ENCODE measurements at regions not wholly inside any gene's neighbourhood (a gene's known extent, or its start where the extent isn't known, plus 50 kb on each side); places are given as distances from the start of the nearest gene placed in this dataset.

DNA sequence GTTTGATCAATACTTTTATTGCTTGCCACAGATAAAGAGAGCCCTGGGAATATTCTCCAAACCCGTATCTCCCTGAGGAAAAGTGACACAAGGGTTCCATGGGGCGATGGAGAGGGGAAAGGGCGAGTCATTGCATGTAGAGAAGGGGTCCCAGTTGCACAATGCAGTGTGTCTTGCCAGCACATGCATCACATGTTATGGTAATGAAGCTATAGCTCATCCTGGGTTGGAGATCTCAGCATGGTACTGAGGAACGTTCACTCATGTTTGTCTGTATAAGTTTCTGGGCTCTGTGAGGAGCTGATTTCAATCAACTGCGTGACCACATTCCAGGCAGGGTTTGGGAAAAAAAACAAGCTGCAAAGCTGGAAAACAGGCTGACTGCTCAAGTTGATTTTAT, 220.7 kb upstream of the MC4R start:
- no peaks in the 10 kb centered on the region for H4K20me1 ChIP-seq (ENCODE audit: insufficient read depth, low read length)
- no peaks in the 10 kb centered on the region for H3K79me2 ChIP-seq (ENCODE audit: insufficient read depth, low read length)
- intact Hi-C loops (cut with micrococcal nuclease) = no loop called here
- no peaks in the 10 kb centered on the region for H3K27me3 ChIP-seq (ENCODE audit: control insufficient read depth in 2 of 2, insufficient read depth in 2 of 2, low read length in 2 of 2)
- H3K4me3 ChIP-seq (replicated peaks in 1 of 3; ENCODE audit: low read depth in 2 of 3, low read length in 3 of 3) = no peak overlapping the region
- DNase-seq = no peak
- H3K9me3 Mint-ChIP-seq = no peaks in the 10 kb centered on the region
- no peak overlapping the region for H3K4me2 ChIP-seq (replicated peaks; ENCODE audit: extremely low read depth, low read length, poor library complexity, severe bottlenecking)
- H3K4me1 Mint-ChIP-seq = no peaks in the 10 kb centered on the region
- H3K27ac Mint-ChIP-seq = no peak overlapping the region
- H3K27ac ChIP-seq (ENCODE audit: low read depth in 1 of 2, low read length in 2 of 2) = no peak overlapping the region
- no peak overlapping the region for H3K4me3 Mint-ChIP-seq
- H3K36me3 ChIP-seq (replicated peaks in 1 of 2; ENCODE audit: control insufficient read depth in 1 of 2, insufficient read depth in 2 of 2, low read length in 2 of 2) = no peaks in the 10 kb centered on the region
- H3K9ac ChIP-seq (ENCODE audit: insufficient read depth, low read length, poor library complexity, severe bottlenecking) = no peak overlapping the region
- no peaks in the 10 kb centered on the region for H3K4me1 ChIP-seq (ENCODE audit: control insufficient read depth in 1 of 2, insufficient read depth in 2 of 2, low read length in 2 of 2)
- TF ChIP-seq, protein P1, sequence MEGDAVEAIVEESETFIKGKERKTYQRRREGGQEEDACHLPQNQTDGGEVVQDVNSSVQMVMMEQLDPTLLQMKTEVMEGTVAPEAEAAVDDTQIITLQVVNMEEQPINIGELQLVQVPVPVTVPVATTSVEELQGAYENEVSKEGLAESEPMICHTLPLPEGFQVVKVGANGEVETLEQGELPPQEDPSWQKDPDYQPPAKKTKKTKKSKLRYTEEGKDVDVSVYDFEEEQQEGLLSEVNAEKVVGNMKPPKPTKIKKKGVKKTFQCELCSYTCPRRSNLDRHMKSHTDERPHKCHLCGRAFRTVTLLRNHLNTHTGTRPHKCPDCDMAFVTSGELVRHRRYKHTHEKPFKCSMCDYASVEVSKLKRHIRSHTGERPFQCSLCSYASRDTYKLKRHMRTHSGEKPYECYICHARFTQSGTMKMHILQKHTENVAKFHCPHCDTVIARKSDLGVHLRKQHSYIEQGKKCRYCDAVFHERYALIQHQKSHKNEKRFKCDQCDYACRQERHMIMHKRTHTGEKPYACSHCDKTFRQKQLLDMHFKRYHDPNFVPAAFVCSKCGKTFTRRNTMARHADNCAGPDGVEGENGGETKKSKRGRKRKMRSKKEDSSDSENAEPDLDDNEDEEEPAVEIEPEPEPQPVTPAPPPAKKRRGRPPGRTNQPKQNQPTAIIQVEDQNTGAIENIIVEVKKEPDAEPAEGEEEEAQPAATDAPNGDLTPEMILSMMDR (IDR thresholded peaks at IDR 0.05) = no peak
- no peaks in the 10 kb centered on the region for H3K9me3 ChIP-seq (replicated peaks in 1 of 2; ENCODE audit: control insufficient read depth in 1 of 2, insufficient read depth in 1 of 2, low read length in 2 of 2)
- H2AFZ ChIP-seq (ENCODE audit: insufficient read depth, low read depth, low read length, poor library complexity, severe bottlenecking) = no peak overlapping the region
- WGBS (ENCODE audit: insufficient coverage) = 87% methylated on average over 3 of the region's 5 CpGs
- H3K27me3 Mint-ChIP-seq (ENCODE audit: low read depth in 3 of 3) = no peaks in the 10 kb centered on the region
- no peaks in the 10 kb centered on the region for H3K36me3 Mint-ChIP-seq

DNA sequence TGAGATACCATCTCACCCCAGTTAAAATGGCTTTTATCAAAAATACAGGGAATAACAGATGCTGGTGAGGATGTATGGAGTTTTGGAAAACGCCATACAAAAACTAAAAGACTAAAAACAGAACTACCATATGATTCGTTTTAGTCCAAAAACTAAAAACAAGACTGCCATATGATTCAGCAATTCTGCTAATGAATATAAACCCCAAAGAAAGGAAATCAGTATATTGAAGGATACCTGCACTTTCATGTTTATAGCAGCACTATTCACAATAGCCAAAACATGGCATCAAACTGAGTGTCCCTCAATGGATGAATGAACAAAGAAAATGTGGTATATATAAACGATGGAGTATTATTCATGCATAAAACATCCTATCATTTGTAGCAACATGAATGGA, 224.4 kb upstream of the MC4R start:
- H3K27ac Mint-ChIP-seq = no peak overlapping the region
- no peak overlapping the region for H3K27ac ChIP-seq (ENCODE audit: low read depth in 1 of 2, low read length in 2 of 2)
- intact Hi-C loops (cut with micrococcal nuclease) = no loop called here
- H3K4me3 Mint-ChIP-seq = no peak overlapping the region
- DNase-seq = no peak
- no peaks in the 10 kb centered on the region for H3K79me2 ChIP-seq (ENCODE audit: insufficient read depth, low read length)
- no peaks in the 10 kb centered on the region for H3K4me1 ChIP-seq (ENCODE audit: control insufficient read depth in 1 of 2, insufficient read depth in 2 of 2, low read length in 2 of 2)
- H3K36me3 ChIP-seq (replicated peaks in 1 of 2; ENCODE audit: control insufficient read depth in 1 of 2, insufficient read depth in 2 of 2, low read length in 2 of 2) = no peaks in the 10 kb centered on the region
- no peaks in the 10 kb centered on the region for H3K9me3 ChIP-seq (replicated peaks in 1 of 2; ENCODE audit: control insufficient read depth in 1 of 2, insufficient read depth in 1 of 2, low read length in 2 of 2)
- H2AFZ ChIP-seq (ENCODE audit: insufficient read depth, low read depth, low read length, poor library complexity, severe bottlenecking) = no peak overlapping the region
- no peaks in the 10 kb centered on the region for H3K27me3 Mint-ChIP-seq (ENCODE audit: low read depth in 3 of 3)
- no peak overlapping the region for H3K4me3 ChIP-seq (replicated peaks in 1 of 3; ENCODE audit: low read depth in 2 of 3, low read length in 3 of 3)
- peaks cover 2% of the 10 kb centered on the region for H3K4me1 Mint-ChIP-seq
- no peaks in the 10 kb centered on the region for H3K9me3 Mint-ChIP-seq
- no peaks in the 10 kb centered on the region for H3K27me3 ChIP-seq (ENCODE audit: control insufficient read depth in 2 of 2, insufficient read depth in 2 of 2, low read length in 2 of 2)
- TF ChIP-seq, protein P1 (IDR thresholded peaks at IDR 0.05) = no peak
- H3K9ac ChIP-seq (ENCODE audit: insufficient read depth, low read length, poor library complexity, severe bottlenecking) = no peak overlapping the region
- H3K4me2 ChIP-seq (replicated peaks; ENCODE audit: extremely low read depth, low read length, poor library complexity, severe bottlenecking) = no peak overlapping the region
- no peaks in the 10 kb centered on the region for H3K36me3 Mint-ChIP-seq
- WGBS (ENCODE audit: insufficient coverage) = no CpG with 5 or more reads among the region's 3 CpGs
- H4K20me1 ChIP-seq (ENCODE audit: insufficient read depth, low read length) = no peaks in the 10 kb centered on the region
